Colonic mucosa (tissue), 4 donors: ENCODE measurements at regions not wholly inside any gene's neighbourhood (a gene's known extent, or its start where the extent isn't known, plus 50 kb on each side); places are given as distances from the start of the nearest gene placed in this dataset.
"Not testable (repeated sequence)": the region's sequence is repeated elsewhere in the genome, so short reads cannot be mapped to it uniquely, and the experiment has no call there.

Source experiments
- DNase-seq: peaks from one replicate; pipeline ENCODE4 v3.0.0-alpha.2; 2020
- H3K27ac ChIP-seq: fragments of 200-600 bp; one replicate; pipeline ENCODE4 v1.8.0; 2021
- H3K27me3 ChIP-seq: fragments of 200-600 bp; one replicate; pipeline ENCODE4 v1.8.0; 2021
- H3K36me3 ChIP-seq: fragments of 200-600 bp; one replicate; pipeline ENCODE4 v1.8.0; 2021
- H3K4me1 ChIP-seq: fragments of 200-600 bp; one replicate; pipeline ENCODE4 v1.8.0; 2021; ENCODE audit warnings: mild to moderate bottlenecking
- H3K4me3 ChIP-seq: fragments of 200-600 bp; one replicate; pipeline ENCODE4 v1.8.0; 2021
- H3K9ac ChIP-seq, 2 donors: one replicate each; pipeline ENCODE4 v1.7.0; 2013; ENCODE audit warnings: control low read depth in 2 of 2, low read depth in 2 of 2, low read length in 2 of 2
- H3K9me3 ChIP-seq: fragments of 200-600 bp; one replicate; pipeline ENCODE4 v1.8.0; 2021
- intact Hi-C: fragments of 100-400 bp; cut with DNase I; formaldehyde crosslinking; loops from one replicate; pipeline ENCODE4 v1.14.1; 2022
- TF ChIP-seq, protein P1 (sequence below): fragments of 200-600 bp; IDR thresholded peaks from one replicate; pipeline ENCODE4 v1.8.0; 2022; ENCODE audit warnings: antibody characterized with exemption, mild to moderate bottlenecking
- donor health status: healthy.
- donor health status: DM: no; HTN: no; CAD: no.
- donor health status: DM: no; HTN: no; CAD: no.

DNA sequence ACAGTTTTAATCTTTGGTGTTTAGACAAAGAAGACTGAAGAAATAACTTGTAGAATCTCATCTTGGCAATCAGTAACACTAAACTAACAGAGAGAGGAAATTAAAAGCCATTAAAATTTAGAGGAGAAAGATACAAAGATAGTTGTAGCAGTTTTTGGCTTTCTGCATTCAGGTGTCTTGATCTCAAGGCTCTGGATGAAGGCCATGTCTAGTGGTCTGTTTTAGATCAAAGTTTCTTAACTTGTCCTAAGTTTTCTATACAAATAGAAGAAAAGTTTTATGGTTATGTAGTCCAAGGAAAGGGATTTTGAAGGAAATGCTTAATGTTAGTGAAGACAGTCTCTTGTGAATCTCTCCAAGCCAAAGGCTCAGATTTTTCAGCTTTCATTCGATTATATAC is 222.9 kb downstream of the BCHE start:
- no peaks in the 10 kb centered on the region for H3K27me3 ChIP-seq
- no peaks in the 10 kb centered on the region for H3K36me3 ChIP-seq
- DNase-seq = no peak
- H3K4me3 ChIP-seq = no peak overlapping the region
- H3K9ac ChIP-seq = no peak overlapping the region
- no peaks in the 10 kb centered on the region for H3K4me1 ChIP-seq
- no peaks in the 10 kb centered on the region for H3K9me3 ChIP-seq
- TF ChIP-seq, protein P1, sequence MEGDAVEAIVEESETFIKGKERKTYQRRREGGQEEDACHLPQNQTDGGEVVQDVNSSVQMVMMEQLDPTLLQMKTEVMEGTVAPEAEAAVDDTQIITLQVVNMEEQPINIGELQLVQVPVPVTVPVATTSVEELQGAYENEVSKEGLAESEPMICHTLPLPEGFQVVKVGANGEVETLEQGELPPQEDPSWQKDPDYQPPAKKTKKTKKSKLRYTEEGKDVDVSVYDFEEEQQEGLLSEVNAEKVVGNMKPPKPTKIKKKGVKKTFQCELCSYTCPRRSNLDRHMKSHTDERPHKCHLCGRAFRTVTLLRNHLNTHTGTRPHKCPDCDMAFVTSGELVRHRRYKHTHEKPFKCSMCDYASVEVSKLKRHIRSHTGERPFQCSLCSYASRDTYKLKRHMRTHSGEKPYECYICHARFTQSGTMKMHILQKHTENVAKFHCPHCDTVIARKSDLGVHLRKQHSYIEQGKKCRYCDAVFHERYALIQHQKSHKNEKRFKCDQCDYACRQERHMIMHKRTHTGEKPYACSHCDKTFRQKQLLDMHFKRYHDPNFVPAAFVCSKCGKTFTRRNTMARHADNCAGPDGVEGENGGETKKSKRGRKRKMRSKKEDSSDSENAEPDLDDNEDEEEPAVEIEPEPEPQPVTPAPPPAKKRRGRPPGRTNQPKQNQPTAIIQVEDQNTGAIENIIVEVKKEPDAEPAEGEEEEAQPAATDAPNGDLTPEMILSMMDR = no peak
- intact Hi-C loops = no loop called here
- H3K27ac ChIP-seq = no peak overlapping the region

DNA sequence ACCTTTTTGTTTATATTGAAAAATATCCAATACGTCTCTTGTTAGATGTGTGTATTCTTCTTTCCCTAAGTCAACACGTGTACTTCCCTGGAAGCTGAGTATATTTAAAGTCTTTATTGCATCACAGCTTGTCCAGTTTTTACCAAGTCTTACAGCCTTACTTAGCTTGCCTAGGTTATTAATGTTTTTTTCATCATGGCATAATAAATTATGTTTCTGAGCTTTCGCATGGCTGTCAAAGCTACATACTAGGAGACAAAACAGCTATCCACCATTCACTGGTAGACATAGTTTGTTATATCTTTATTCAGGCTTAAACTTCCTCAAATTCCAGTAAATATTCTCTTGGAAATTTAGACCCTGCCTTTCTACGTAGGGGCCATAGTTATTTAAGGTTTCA is 224.2 kb downstream of the BCHE start:
- Histone ChIP-seq H3K4me3 (no peak overlapping the region), H3K9ac (no peak overlapping the region), H3K27me3 (no peaks in the 10 kb centered on the region), H3K4me1 (no peaks in the 10 kb centered on the region), H3K27ac (no peak overlapping the region), H3K36me3 (no peaks in the 10 kb centered on the region), H3K9me3 (no peaks in the 10 kb centered on the region)
- intact Hi-C loops = no loop called here
- TF ChIP-seq, protein P1 = no peak
- no peak for DNase-seq

DNA sequence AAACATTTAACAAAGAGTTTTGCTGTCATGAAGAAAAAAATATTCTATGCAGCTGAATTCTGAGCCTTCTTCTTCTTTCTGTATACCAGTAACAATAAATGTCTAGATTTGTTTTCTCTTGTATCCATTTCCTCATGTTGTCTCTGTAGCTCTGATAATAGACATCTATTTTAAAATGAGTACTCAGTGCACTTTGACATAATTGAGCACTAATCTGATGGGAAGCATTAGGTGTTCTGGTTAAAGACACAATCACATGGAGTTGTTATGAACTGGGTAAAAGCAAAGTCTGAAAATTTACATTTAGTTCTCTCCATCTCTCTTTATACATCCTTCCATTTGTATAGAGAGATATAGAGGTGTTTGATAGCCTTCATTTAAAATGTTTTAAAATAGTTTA is 230.0 kb downstream of the BCHE start:
- Histone ChIP-seq H3K27me3 (no peaks in the 10 kb centered on the region), H3K9ac (no peak overlapping the region), H3K4me3 (no peak overlapping the region), H3K36me3 (no peaks in the 10 kb centered on the region), H3K27ac (no peak overlapping the region), H3K4me1 (no peaks in the 10 kb centered on the region), H3K9me3 (no peaks in the 10 kb centered on the region)
- TF ChIP-seq, protein P1 = no peak
- DNase-seq = no peak
- intact Hi-C loops = no loop called here

DNA sequence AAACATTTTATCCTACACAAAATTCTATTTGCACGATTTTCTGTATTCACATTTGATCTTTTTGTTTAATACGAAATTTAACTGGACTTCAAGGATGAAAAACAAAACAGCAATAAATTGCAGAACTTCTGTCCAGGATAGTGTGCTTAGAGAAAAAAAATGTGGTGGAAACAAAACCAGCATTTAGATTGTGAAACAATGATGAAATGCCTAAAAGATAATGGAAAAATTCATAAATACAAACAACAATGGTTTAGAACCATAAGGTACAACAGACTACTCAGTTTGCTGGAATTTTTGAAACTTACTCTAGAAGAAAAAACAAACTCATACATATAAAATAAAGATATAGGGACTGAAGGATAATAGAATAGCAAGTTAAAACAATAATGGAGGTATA is 234.0 kb downstream of the BCHE start:
- Histone ChIP-seq H3K4me1 (no peaks in the 10 kb centered on the region), H3K27me3 (no peaks in the 10 kb centered on the region), H3K27ac (no peak overlapping the region), H3K9me3 (no peaks in the 10 kb centered on the region), H3K36me3 (no peaks in the 10 kb centered on the region), H3K9ac (no peak overlapping the region), H3K4me3 (no peak overlapping the region)
- intact Hi-C loops = no loop called here
- no peak for DNase-seq
- TF ChIP-seq, protein P1 = no peak

DNA sequence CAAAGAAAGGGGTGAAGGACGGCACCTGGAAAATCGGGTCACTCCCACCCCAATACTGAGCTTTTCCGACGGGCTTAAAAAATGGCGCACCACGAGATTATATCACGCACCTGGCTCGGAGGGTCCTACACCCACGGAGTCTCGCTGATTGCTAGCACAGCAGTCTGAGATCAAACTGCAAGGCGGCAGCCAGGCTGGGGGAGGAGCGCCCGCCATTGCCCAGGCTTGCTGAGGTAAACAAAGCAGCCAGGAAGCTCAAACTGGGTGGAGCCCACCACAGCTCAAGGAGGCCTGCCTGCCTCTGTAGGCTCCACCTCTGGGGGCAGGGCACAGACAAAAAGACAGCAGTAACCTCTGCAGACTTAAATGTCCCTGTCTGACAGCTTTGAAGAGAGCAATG is 264.7 kb downstream of the BCHE start:
- H3K4me1 ChIP-seq, DNase-seq, H3K9me3 ChIP-seq, intact Hi-C loops, H3K4me3 ChIP-seq, H3K27ac ChIP-seq, H3K27me3 ChIP-seq, H3K36me3 ChIP-seq, H3K9ac ChIP-seq: not testable (repeated sequence)

DNA sequence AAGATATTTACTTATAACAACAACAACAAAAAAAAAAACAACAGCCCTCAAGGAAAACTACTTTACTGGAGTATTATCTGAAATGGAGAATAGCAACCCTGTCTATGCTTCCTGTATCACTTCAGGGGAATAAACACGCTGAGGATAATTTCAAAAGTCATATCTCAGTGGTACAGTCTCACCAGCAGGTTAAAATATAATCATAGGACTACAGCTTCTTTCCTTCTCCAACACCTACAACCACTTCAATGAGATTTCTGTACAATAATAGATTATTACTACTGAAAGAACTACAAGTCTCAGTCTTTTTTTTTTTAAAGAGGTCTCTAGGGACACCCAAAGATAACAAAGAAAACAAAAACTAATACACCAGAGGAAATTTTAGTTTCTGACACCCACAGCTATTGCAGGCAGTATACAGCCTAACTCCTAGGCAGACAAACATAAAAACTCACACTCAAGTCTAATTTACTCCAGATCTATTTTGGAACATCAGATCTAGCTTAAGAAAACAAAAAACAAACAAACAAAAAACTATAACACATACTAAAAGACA is 268.2 kb downstream of the BCHE start:
- Histone ChIP-seq H3K27me3 (no peaks in the 10 kb centered on the region), H3K4me3 (no peak overlapping the region), H3K27ac (no peak overlapping the region), H3K36me3 (no peaks in the 10 kb centered on the region), H3K9me3 (no peaks in the 10 kb centered on the region), H3K9ac (no peak overlapping the region), H3K4me1 (no peaks in the 10 kb centered on the region)
- TF ChIP-seq, protein P1 = no peak
- intact Hi-C loops = no loop called here
- DNase-seq = no peak
